ENCODE measurements at regions not wholly inside any gene's neighbourhood (a gene's known extent, or its start where the extent isn't known, plus 50 kb on each side); places are given as distances from the start of the nearest gene placed in this dataset.
A peak's percentile ranks its signal among the peaks of the same experiment; 100 is the strongest.

DNA sequence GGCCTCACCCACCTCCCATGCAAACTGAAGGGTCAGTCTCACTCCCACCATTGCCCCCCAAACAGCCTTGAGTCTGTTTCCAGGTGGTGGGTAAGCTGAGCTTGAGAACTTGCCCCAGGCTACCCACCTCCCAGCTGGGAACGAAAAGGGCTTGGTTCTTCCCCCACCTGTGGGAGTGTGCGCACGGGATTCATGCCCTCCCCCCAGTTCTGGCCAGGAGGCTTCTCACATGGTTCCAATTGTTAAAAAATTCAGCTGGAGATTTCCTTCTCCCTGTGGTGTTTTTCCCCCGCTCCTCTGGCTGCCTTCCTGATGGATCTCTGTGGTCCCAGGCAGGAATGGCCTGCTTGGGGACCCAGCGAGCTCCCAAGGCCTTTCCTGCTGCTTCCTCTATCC lies 81.8 kb upstream of the C21orf91 start:
- no peak overlapping the region for H3K4me3 ChIP-seq
- TF ChIP-seq, protein P1, sequence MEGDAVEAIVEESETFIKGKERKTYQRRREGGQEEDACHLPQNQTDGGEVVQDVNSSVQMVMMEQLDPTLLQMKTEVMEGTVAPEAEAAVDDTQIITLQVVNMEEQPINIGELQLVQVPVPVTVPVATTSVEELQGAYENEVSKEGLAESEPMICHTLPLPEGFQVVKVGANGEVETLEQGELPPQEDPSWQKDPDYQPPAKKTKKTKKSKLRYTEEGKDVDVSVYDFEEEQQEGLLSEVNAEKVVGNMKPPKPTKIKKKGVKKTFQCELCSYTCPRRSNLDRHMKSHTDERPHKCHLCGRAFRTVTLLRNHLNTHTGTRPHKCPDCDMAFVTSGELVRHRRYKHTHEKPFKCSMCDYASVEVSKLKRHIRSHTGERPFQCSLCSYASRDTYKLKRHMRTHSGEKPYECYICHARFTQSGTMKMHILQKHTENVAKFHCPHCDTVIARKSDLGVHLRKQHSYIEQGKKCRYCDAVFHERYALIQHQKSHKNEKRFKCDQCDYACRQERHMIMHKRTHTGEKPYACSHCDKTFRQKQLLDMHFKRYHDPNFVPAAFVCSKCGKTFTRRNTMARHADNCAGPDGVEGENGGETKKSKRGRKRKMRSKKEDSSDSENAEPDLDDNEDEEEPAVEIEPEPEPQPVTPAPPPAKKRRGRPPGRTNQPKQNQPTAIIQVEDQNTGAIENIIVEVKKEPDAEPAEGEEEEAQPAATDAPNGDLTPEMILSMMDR (IDR thresholded peaks at IDR 0.05), result no peak
- no peak for TF ChIP-seq EP300 (IDR thresholded peaks at IDR 0.05)
- H3K27me3 ChIP-seq, result no peaks in the 10 kb centered on the region
- H3K36me3 ChIP-seq, result no peaks in the 10 kb centered on the region
- WGBS, 2 donors, result 92 to 97% methylated on average over 5 of the region's 5 CpGs
- H3K27ac ChIP-seq, result peak overlapping the region in 1 of 4 donors; percentile 22
- H3K9me3 ChIP-seq, result no peaks in the 10 kb centered on the region
- DNase-seq (no peak), ATAC-seq (ENCODE audit: low FRiP score in 2 of 2) (no peak)
- peaks cover 0 to 11% (median 2%) of the 10 kb centered on the region in 4 donors for H3K4me1 ChIP-seq

DNA sequence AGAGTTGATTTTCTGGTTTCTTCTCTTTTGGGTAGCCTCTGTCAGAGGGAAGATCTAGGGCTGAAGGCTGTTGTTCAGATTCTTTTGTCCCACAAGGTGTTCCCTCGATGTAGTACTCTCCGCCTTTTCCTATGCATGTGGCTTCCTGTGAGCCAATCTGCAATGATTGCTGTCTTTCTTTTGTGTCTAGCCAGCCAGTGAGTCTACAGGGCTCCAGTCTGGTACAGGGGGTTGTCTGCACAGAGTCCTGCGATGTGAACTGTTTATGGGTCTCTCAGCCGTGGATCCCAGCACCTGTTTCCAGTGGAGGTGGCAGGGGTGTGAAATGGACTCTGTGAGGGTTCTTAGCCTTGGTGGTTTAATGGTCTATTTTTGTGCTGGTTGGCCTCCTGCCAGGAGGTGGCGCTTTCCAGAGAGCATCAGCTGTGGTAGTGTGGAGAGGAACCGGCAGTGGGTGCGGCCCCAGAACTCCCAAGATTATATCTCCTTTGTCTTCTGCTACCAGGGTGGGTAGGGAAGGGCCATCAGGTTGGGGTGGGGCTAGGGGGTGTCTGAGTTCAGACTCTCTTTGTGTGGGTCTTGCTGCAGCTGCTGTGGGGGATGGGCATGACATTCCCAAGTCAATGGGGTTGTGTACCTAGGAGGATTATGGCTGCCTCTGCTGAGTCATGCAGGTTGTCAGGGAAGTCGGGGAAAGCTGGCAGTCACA lies 81.3 kb upstream of the C21orf91 start:
- 75 to 77% methylated on average over 5 to 8 of the region's 8 CpGs for WGBS, 2 donors
- TF ChIP-seq, protein P1 (IDR thresholded peaks at IDR 0.05), result no peak
- TF ChIP-seq POLR2AphosphoS5 (IDR thresholded peaks at IDR 0.05), result no peak
- TF ChIP-seq POLR2A (IDR thresholded peaks at IDR 0.05), result no peak
- no peak for TF ChIP-seq EP300 (IDR thresholded peaks at IDR 0.05)
- no peaks in the 10 kb centered on the region for H3K9me3 ChIP-seq

DNA sequence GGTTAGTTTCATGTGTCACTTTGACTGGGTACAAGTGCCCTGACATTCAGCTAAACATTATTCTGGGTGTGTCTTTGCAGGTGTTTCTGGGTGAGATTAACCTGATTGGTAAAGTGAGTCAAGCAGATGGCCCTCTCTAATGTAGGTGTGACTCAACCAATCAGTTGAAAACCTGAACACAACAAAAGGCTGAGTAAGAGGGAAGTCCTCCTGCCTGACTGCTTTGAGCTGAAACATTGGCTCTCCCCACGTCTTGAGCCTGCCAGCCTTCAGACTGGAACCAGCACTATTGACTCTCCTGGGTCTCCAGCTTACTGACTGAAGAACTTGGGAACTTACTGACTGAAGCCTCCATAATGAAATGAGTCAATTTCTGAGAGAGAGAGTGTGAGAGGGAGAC lies 70.0 kb upstream of the C21orf91 start:
- Histone ChIP-seq H3K9me3 (no peaks in the 10 kb centered on the region), H3K4me3 (no peak overlapping the region), H3K36me3 (no peaks in the 10 kb centered on the region), H3K27ac (no peak overlapping the region), H3K4me1 (no peaks in the 10 kb centered on the region), H3K27me3 (no peaks in the 10 kb centered on the region)
- no peak for DNase-seq
- ATAC-seq (ENCODE audit: low FRiP score in 2 of 2), result no peak
- TF ChIP-seq POLR2A (IDR thresholded peaks at IDR 0.05) (no peak), EP300 (IDR thresholded peaks at IDR 0.05) (no peak), POLR2AphosphoS5 (IDR thresholded peaks at IDR 0.05) (no peak)
- TF ChIP-seq, protein P1 (IDR thresholded peaks at IDR 0.05), result no peak
- WGBS, 2 donors, result 84 to 93% methylated on average over 1 of the region's 1 CpG

More for the DNA sequence above, 81.3 kb upstream of the C21orf91 start:
- Histone ChIP-seq H3K4me1 (peaks cover 0 to 11% (median 2%) of the 10 kb centered on the region in 4 donors), H3K27me3 (no peaks in the 10 kb centered on the region), H3K4me3 (no peak overlapping the region), H3K27ac (peak overlapping the region in 1 of 4 donors; percentile 22), H3K36me3 (no peaks in the 10 kb centered on the region)
- DNase-seq, result no peak
- ATAC-seq (ENCODE audit: low FRiP score in 2 of 2), result no peak

DNA sequence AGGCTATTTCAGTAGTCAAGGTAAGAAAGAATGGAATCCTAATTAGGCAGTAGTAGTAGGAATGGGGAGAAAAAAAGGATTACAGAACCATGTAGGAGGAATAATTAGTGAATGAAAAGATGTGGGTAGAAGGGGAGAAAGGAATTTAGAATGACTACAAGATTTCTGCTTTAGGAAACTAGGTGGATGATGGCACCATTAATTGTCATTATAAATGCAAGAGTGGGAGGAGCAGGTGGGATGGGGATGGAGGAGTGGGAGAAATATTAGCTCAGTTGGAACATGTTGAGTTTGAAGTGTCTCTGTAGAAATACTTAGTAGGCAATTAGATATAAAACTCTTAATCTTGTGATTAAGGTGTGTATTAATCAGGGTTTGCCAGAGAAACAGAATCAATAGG lies 50.0 kb upstream of the C21orf91 start:
- ATAC-seq (ENCODE audit: low FRiP score in 2 of 2) (no peak), DNase-seq (no peak)
- H3K9me3 ChIP-seq, result peaks cover 0 to 3% (median 0%) of the 10 kb centered on the region in 4 donors
- TF ChIP-seq EP300 (IDR thresholded peaks at IDR 0.05), result no peak
- TF ChIP-seq, protein P1 (IDR thresholded peaks at IDR 0.05), result no peak
- no peak for TF ChIP-seq POLR2A (IDR thresholded peaks at IDR 0.05)
- no peak for TF ChIP-seq POLR2AphosphoS5 (IDR thresholded peaks at IDR 0.05)
- H3K36me3 ChIP-seq, result no peaks in the 10 kb centered on the region
- no peak overlapping the region for H3K27ac ChIP-seq
- no peaks in the 10 kb centered on the region for H3K27me3 ChIP-seq
- H3K4me1 ChIP-seq, result no peaks in the 10 kb centered on the region
- no peak overlapping the region for H3K4me3 ChIP-seq

Small RNA genes lying in the stretch of these regions (small RNA-seq; reads per million reads assigned to genes)
- gene RPL37P3, result 0 reads per million in 4 donors

Data from upper lobe of left lung (tissue), 6 donors.